Naive B cell (primary cell): ENCODE measurements at regions not wholly inside any gene's neighbourhood (a gene's known extent, or its start where the extent isn't known, plus 50 kb on each side); places are given as distances from the start of the nearest gene placed in this dataset.
A peak's percentile ranks its signal among the peaks of the same experiment; 100 is the strongest.

Experiments
- ATAC-seq, 2 donors: fragments of 150-1000 bp; cut with Tn5 transposase; 2 replicates each; pipeline ENCODE4 v1.10.0; 2021; ENCODE audit warnings: low read depth in 2 of 2, mild to moderate bottlenecking in 2 of 2, moderate library complexity in 2 of 2
- DNase-seq: peaks from one replicate; pipeline ENCODE4 v3.0.0; 2022
- H3K27ac Mint-ChIP-seq, 6 donors: one replicate each; pipeline ENCODE4 v1.8.0; 2020 to 2022; ENCODE audit warnings: mild to moderate bottlenecking in 6 of 6, mixed read lengths in 6 of 6, moderate library complexity in 5 of 6, inconsistent platforms in 2 of 6
- H3K27me3 Mint-ChIP-seq, 3 donors: one replicate each; pipeline ENCODE4 v1.8.0; 2021 to 2022; ENCODE audit warnings: mixed read lengths in 3 of 3, mild to moderate bottlenecking in 1 of 3
- H3K36me3 Mint-ChIP-seq, 2 donors: one replicate each; pipeline ENCODE4 v1.8.0; 2020 to 2022; ENCODE audit warnings: mixed read lengths in 2 of 2, inconsistent platforms in 1 of 2, mild to moderate bottlenecking in 1 of 2
- H3K4me1 Mint-ChIP-seq, 3 donors: one replicate each; pipeline ENCODE4 v1.8.0; 2020 to 2022; ENCODE audit warnings: mixed read lengths in 3 of 3, inconsistent platforms in 1 of 3, mild to moderate bottlenecking in 1 of 3, moderate library complexity in 1 of 3
- H3K4me3 Mint-ChIP-seq, 8 donors: one replicate each; pipeline ENCODE4 v1.8.0; 2020 to 2022; ENCODE audit warnings: mild to moderate bottlenecking in 8 of 8, mixed read lengths in 8 of 8, moderate library complexity in 8 of 8, inconsistent platforms in 2 of 8
- H3K9me3 Mint-ChIP-seq, 7 donors: one replicate each; pipeline ENCODE4 v1.8.0; 2020 to 2022; ENCODE audit warnings: mixed read lengths in 7 of 7, mild to moderate bottlenecking in 5 of 7, inconsistent platforms in 2 of 7, moderate library complexity in 1 of 7

DNA sequence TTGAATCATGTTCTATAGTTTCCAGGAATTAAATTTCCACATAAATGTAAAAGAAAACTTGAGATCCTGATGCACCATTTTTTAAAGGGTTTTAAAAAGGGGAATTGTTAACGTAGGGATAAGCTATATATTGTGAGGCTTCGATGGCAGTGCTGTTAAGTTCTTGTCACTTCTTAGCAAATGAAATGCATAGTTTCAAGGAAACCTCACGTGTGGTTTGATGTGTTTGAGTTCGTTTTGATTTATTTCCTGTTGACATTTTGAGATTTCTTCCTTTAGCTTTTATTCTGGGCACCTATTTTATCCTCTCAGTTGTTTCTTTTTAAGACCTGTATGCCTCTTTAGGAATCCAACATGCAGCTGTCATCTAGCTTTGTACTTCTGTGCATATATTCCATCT lies 301.0 kb downstream of the DOCK8 start:
- Mint-ChIP-seq H3K4me3 (no peak overlapping the region), H3K4me1 (peaks cover 0 to 5% (median 0%) of the 10 kb centered on the region in 3 donors), H3K27ac (no peak overlapping the region), H3K36me3 (no peaks in the 10 kb centered on the region), H3K9me3 (peaks cover 0 to 4% (median 0%) of the 10 kb centered on the region in 7 donors), H3K27me3 (peaks cover 6 to 47% (median 24%) of the 10 kb centered on the region in 3 donors)
- ATAC-seq: no peak
- DNase-seq: no peak

- Mint-ChIP-seq H3K36me3 (no peaks in the 10 kb centered on the region), H3K27ac (no peak overlapping the region), H3K4me3 (no peak overlapping the region), H3K9me3 (peaks cover 0 to 4% (median 0%) of the 10 kb centered on the region in 7 donors), H3K4me1 (peaks cover 0 to 5% (median 0%) of the 10 kb centered on the region in 3 donors), H3K27me3 (peaks cover 6 to 44% (median 24%) of the 10 kb centered on the region in 3 donors)
- DNase-seq (no peak), ATAC-seq (no peak)
Measured at GRCh38 chr9:517993-518392, 303.3 kb downstream of the DOCK8 start.

- Mint-ChIP-seq H3K4me3 (no peak overlapping the region), H3K27me3 (peaks cover 6 to 50% (median 24%) of the 10 kb centered on the region in 3 donors), H3K27ac (no peak overlapping the region), H3K36me3 (no peaks in the 10 kb centered on the region), H3K4me1 (peaks cover 0 to 5% (median 0%) of the 10 kb centered on the region in 3 donors), H3K9me3 (peaks cover 0 to 4% (median 0%) of the 10 kb centered on the region in 7 donors)
- ATAC-seq (no peak), DNase-seq (no peak)
Measured at GRCh38 chr9:518540-518939, 303.9 kb downstream of the DOCK8 start.

- Mint-ChIP-seq H3K27me3 (peaks cover 6 to 49% (median 18%) of the 10 kb centered on the region in 3 donors), H3K4me3 (no peak overlapping the region), H3K4me1 (no peaks in the 10 kb centered on the region), H3K36me3 (no peaks in the 10 kb centered on the region), H3K27ac (no peak overlapping the region), H3K9me3 (peaks cover 0 to 4% (median 0%) of the 10 kb centered on the region in 7 donors)
- no peak for ATAC-seq
- DNase-seq: no peak
Measured at GRCh38 chr9:519579-519978, 304.9 kb downstream of the DOCK8 start.

DNA sequence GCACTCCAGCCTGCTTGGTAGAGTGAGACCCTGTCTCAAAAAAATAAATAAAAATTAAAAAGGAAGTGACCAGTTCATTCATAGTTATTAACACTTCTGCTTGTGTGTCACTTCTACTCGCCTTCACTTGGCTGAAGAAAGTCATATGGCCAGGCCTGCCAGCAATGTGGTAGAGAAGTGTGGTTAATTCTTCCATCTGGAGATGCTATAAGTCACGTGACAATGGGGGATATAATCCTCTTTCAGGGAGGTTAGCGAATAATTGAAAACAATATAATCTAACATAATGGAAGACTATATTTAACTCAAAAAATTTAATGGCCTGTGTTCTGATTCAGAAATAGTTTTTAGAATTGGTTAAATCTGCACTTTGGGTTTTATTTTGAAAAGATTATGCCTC lies 305.6 kb downstream of the DOCK8 start:
- Mint-ChIP-seq H3K27ac (no peak overlapping the region), H3K36me3 (no peaks in the 10 kb centered on the region), H3K4me1 (no peaks in the 10 kb centered on the region), H3K4me3 (no peak overlapping the region), H3K9me3 (no peaks in the 10 kb centered on the region), H3K27me3 (peaks cover 6 to 44% (median 16%) of the 10 kb centered on the region in 3 donors)
- ATAC-seq (no peak), DNase-seq (no peak)

GRCh38 chr9:522190-522589 lies 307.5 kb downstream of the DOCK8 start:
- H3K9me3 Mint-ChIP-seq: no peaks in the 10 kb centered on the region
- DNase-seq: no peak
- no peaks in the 10 kb centered on the region for H3K4me1 Mint-ChIP-seq
- peaks cover 3 to 33% (median 14%) of the 10 kb centered on the region in 3 donors for H3K27me3 Mint-ChIP-seq
- no peaks in the 10 kb centered on the region for H3K36me3 Mint-ChIP-seq
- ATAC-seq: no peak
- no peak overlapping the region for H3K4me3 Mint-ChIP-seq
- H3K27ac Mint-ChIP-seq: no peak overlapping the region

DNA sequence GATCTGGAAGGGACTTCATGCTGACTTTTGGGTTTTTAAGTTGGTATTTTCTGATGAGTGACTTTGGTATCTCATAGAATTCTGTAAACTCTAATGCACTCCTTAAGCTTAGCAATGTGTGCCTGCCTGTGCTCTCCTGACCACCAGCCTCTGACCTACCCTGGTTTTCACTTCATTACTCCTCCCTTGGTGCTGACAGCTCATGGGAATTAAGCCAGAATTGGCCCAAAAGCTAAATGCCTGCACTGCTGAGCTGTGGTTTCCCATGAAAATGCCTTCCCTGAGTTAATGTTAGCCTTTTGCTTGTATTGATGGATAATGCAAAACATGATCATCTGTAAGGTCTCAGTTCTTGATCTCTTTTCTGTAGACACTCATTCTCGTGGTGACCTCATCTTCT lies 308.0 kb downstream of the DOCK8 start:
- H3K4me1 Mint-ChIP-seq: no peaks in the 10 kb centered on the region
- no peaks in the 10 kb centered on the region for H3K36me3 Mint-ChIP-seq
- ATAC-seq (no peak), DNase-seq (no peak)
- H3K9me3 Mint-ChIP-seq: no peaks in the 10 kb centered on the region
- H3K27me3 Mint-ChIP-seq: peaks cover 3 to 31% (median 17%) of the 10 kb centered on the region in 3 donors
- H3K27ac Mint-ChIP-seq: no peak overlapping the region
- no peak overlapping the region for H3K4me3 Mint-ChIP-seq

GRCh38 chr9:523444-523843 lies 308.8 kb downstream of the DOCK8 start:
- Mint-ChIP-seq H3K27ac (peak overlapping the region in 1 of 6 donors; percentile 51), H3K36me3 (no peaks in the 10 kb centered on the region), H3K4me1 (no peaks in the 10 kb centered on the region), H3K27me3 (peaks cover 2 to 23% (median 13%) of the 10 kb centered on the region in 3 donors), H3K4me3 (no peak overlapping the region), H3K9me3 (no peaks in the 10 kb centered on the region)
- no peak for ATAC-seq
- no peak for DNase-seq

GRCh38 chr9:524008-524407 lies 309.3 kb downstream of the DOCK8 start:
- Mint-ChIP-seq H3K9me3 (no peaks in the 10 kb centered on the region), H3K27me3 (peaks cover 0 to 24% (median 9%) of the 10 kb centered on the region in 3 donors), H3K4me1 (no peaks in the 10 kb centered on the region), H3K27ac (no peak overlapping the region), H3K36me3 (no peaks in the 10 kb centered on the region), H3K4me3 (no peak overlapping the region)
- ATAC-seq: no peak
- DNase-seq: no peak

GRCh38 chr9:526904-527591 lies 312.4 kb downstream of the DOCK8 start:
- Mint-ChIP-seq H3K27ac (no peak overlapping the region), H3K27me3 (peaks cover 4 to 40% (median 9%) of the 10 kb centered on the region in 3 donors), H3K4me1 (no peaks in the 10 kb centered on the region), H3K9me3 (no peaks in the 10 kb centered on the region), H3K4me3 (peak overlapping the region in 1 of 8 donors; percentile 27), H3K36me3 (no peaks in the 10 kb centered on the region)
- ATAC-seq (no peak), DNase-seq (no peak)

- H3K36me3 Mint-ChIP-seq: no peaks in the 10 kb centered on the region
- H3K27me3 Mint-ChIP-seq: peaks cover 9 to 42% (median 14%) of the 10 kb centered on the region in 3 donors
- no peaks in the 10 kb centered on the region for H3K9me3 Mint-ChIP-seq
- H3K4me1 Mint-ChIP-seq: no peaks in the 10 kb centered on the region
- no peak overlapping the region for H3K27ac Mint-ChIP-seq
- no peak overlapping the region for H3K4me3 Mint-ChIP-seq
- DNase-seq (no peak), ATAC-seq (no peak)
Measured at GRCh38 chr9:529731-530130, 311.8 kb upstream of the DMRT1 start.

GRCh38 chr9:530681-531080 lies 310.8 kb upstream of the DMRT1 start:
- Mint-ChIP-seq H3K27ac (no peak overlapping the region), H3K4me3 (no peak overlapping the region), H3K9me3 (no peaks in the 10 kb centered on the region)

GRCh38 chr9:532707-533106 lies 308.8 kb upstream of the DMRT1 start:
- Mint-ChIP-seq H3K4me3 (no peak overlapping the region), H3K27me3 (peaks cover 0 to 50% (median 14%) of the 10 kb centered on the region in 3 donors), H3K9me3 (no peaks in the 10 kb centered on the region), H3K4me1 (peaks cover 0 to 11% (median 0%) of the 10 kb centered on the region in 3 donors), H3K27ac (no peak overlapping the region), H3K36me3 (no peaks in the 10 kb centered on the region)
- no peak for DNase-seq
- no peak for ATAC-seq

More at GRCh38 chr9:530681-531080, 310.8 kb upstream of the DMRT1 start:
- Mint-ChIP-seq H3K27me3 (peaks cover 9 to 51% (median 14%) of the 10 kb centered on the region in 3 donors), H3K36me3 (no peaks in the 10 kb centered on the region), H3K4me1 (no peaks in the 10 kb centered on the region)
- DNase-seq (no peak), ATAC-seq (no peak)

DNA sequence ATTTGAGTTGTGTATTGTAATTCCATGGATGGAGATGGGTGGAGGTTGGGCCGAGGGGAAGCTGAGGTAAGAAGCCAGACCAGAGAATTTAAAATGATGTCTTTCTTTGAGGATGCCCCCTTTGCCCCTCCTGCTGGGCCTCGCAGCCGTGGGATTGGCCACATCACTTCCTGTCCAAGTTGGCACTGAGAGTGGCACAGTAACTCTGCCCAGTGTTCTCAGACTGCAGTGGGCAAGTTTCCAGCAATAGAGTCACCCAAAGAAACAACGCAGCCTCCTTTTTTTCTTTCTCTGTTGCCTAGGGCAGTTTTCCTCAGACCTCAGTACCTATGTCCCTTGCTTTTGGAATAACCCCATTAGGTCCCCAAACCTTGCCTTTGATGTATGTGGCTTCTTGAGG lies 306.6 kb upstream of the DMRT1 start:
- Mint-ChIP-seq H3K4me1 (peaks cover 0 to 11% (median 0%) of the 10 kb centered on the region in 3 donors), H3K36me3 (no peaks in the 10 kb centered on the region), H3K4me3 (no peak overlapping the region), H3K27me3 (peaks cover 7 to 44% (median 18%) of the 10 kb centered on the region in 3 donors), H3K27ac (no peak overlapping the region), H3K9me3 (peaks cover 0 to 9% (median 0%) of the 10 kb centered on the region in 7 donors)
- DNase-seq (no peak), ATAC-seq (no peak)
